Effector memory CD4-positive, alpha-beta T cell (primary cell): ENCODE measurements at regions not wholly inside any gene's neighbourhood (a gene's known extent, or its start where the extent isn't known, plus 50 kb on each side); places are given as distances from the start of the nearest gene placed in this dataset.

Source experiments
- DNase-seq, 3 donors: peaks; one replicate each; pipeline ENCODE4 v3.0.0-alpha.2; 2020
- H3K27ac ChIP-seq: 2 replicates; pipeline ENCODE4 v1.7.0; 2013; ENCODE audit warnings: mild to moderate bottlenecking, low read length, moderate library complexity; ENCODE audit not compliant: insufficient read depth, poor library complexity, severe bottlenecking
- H3K27me3 ChIP-seq: replicated peaks from 2 replicates; pipeline ENCODE4 v1.7.0; 2013; ENCODE audit warnings: mild to moderate bottlenecking, low read length; ENCODE audit not compliant: insufficient read depth, control insufficient read depth, poor library complexity, severe bottlenecking
- H3K36me3 ChIP-seq: 2 replicates; pipeline ENCODE4 v1.7.0; 2013; ENCODE audit warnings: mild to moderate bottlenecking, low read length, moderate library complexity; ENCODE audit not compliant: control insufficient read depth, insufficient read depth
- H3K4me1 ChIP-seq: 2 replicates; pipeline ENCODE4 v1.7.0; 2013; ENCODE audit warnings: low read length, mild to moderate bottlenecking; ENCODE audit not compliant: control insufficient read depth, insufficient read depth, poor library complexity, severe bottlenecking
- H3K4me3 ChIP-seq: 2 replicates; pipeline ENCODE4 v1.7.0; 2013; ENCODE audit warnings: low read length, low read depth, mild to moderate bottlenecking; ENCODE audit not compliant: insufficient read depth, poor library complexity, severe bottlenecking
- H3K9me3 ChIP-seq: 2 replicates; pipeline ENCODE4 v1.7.0; 2013; ENCODE audit warnings: mild to moderate bottlenecking, low read length, moderate library complexity; ENCODE audit not compliant: control insufficient read depth

GRCh38 chr11:134504146-134504905, 92.3 kb upstream of the B3GAT1 start:
- Histone ChIP-seq H3K36me3 (no peaks in the 10 kb centered on the region), H3K9me3 (no peaks in the 10 kb centered on the region), H3K27me3 (peaks cover 2% of the 10 kb centered on the region), H3K4me3 (no peak overlapping the region), H3K4me1 (no peaks in the 10 kb centered on the region), H3K27ac (no peak overlapping the region)
- DNase-seq: no peak

- no peaks in the 10 kb centered on the region for H3K4me1 ChIP-seq
- no peak overlapping the region for H3K4me3 ChIP-seq
- H3K36me3 ChIP-seq: no peaks in the 10 kb centered on the region
- no peaks in the 10 kb centered on the region for H3K9me3 ChIP-seq
- DNase-seq: no peak
- no peak overlapping the region for H3K27ac ChIP-seq
- H3K27me3 ChIP-seq: peaks cover 2% of the 10 kb centered on the region
Observed at GRCh38 chr11:134503596-134503995, 91.6 kb upstream of the B3GAT1 start.

- H3K36me3 ChIP-seq: no peaks in the 10 kb centered on the region
- H3K4me1 ChIP-seq: no peaks in the 10 kb centered on the region
- peaks cover 2% of the 10 kb centered on the region for H3K27me3 ChIP-seq
- no peak overlapping the region for H3K27ac ChIP-seq
- H3K9me3 ChIP-seq: no peaks in the 10 kb centered on the region
- DNase-seq: no peak
- H3K4me3 ChIP-seq: no peak overlapping the region
Observed at GRCh38 chr11:134503100-134503499, 91.1 kb upstream of the B3GAT1 start.

GRCh38 chr11:134502153-134502550, 90.1 kb upstream of the B3GAT1 start:
- no peak for DNase-seq
- no peak overlapping the region for H3K4me3 ChIP-seq
- no peaks in the 10 kb centered on the region for H3K4me1 ChIP-seq
- H3K9me3 ChIP-seq: no peaks in the 10 kb centered on the region
- H3K27me3 ChIP-seq: peaks cover 2% of the 10 kb centered on the region
- H3K36me3 ChIP-seq: no peaks in the 10 kb centered on the region
- H3K27ac ChIP-seq: no peak overlapping the region

- H3K27ac ChIP-seq: no peak overlapping the region
- H3K27me3 ChIP-seq: peaks cover 2% of the 10 kb centered on the region
- DNase-seq: no peak
- H3K36me3 ChIP-seq: no peaks in the 10 kb centered on the region
- H3K4me1 ChIP-seq: no peaks in the 10 kb centered on the region
- H3K4me3 ChIP-seq: no peak overlapping the region
- H3K9me3 ChIP-seq: no peaks in the 10 kb centered on the region
Observed at GRCh38 chr11:134501406-134502152, 89.5 kb upstream of the B3GAT1 start.

GRCh38 chr11:134500621-134501020, 88.6 kb upstream of the B3GAT1 start:
- H3K4me1 ChIP-seq: no peaks in the 10 kb centered on the region
- no peaks in the 10 kb centered on the region for H3K9me3 ChIP-seq
- DNase-seq: no peak
- H3K4me3 ChIP-seq: no peak overlapping the region
- no peaks in the 10 kb centered on the region for H3K36me3 ChIP-seq
- peaks cover 2% of the 10 kb centered on the region for H3K27me3 ChIP-seq
- no peak overlapping the region for H3K27ac ChIP-seq

GRCh38 chr11:134499990-134500389, 87.9 kb upstream of the B3GAT1 start:
- no peak for DNase-seq
- no peak overlapping the region for H3K27ac ChIP-seq

GRCh38 chr11:134498326-134499139, 86.5 kb upstream of the B3GAT1 start:
- Histone ChIP-seq H3K36me3 (no peaks in the 10 kb centered on the region), H3K27me3 (peaks cover 2% of the 10 kb centered on the region), H3K9me3 (no peaks in the 10 kb centered on the region), H3K27ac (no peak overlapping the region), H3K4me3 (no peak overlapping the region), H3K4me1 (no peaks in the 10 kb centered on the region)
- no peak for DNase-seq

More at GRCh38 chr11:134499990-134500389, 87.9 kb upstream of the B3GAT1 start:
- H3K9me3 ChIP-seq: no peaks in the 10 kb centered on the region
- no peaks in the 10 kb centered on the region for H3K4me1 ChIP-seq
- H3K36me3 ChIP-seq: no peaks in the 10 kb centered on the region
- H3K27me3 ChIP-seq: peaks cover 2% of the 10 kb centered on the region
- no peak overlapping the region for H3K4me3 ChIP-seq

GRCh38 chr11:134497586-134497985, 85.5 kb upstream of the B3GAT1 start:
- Histone ChIP-seq H3K4me3 (no peak overlapping the region), H3K27me3 (peaks cover 2% of the 10 kb centered on the region), H3K9me3 (no peaks in the 10 kb centered on the region), H3K4me1 (no peaks in the 10 kb centered on the region), H3K27ac (no peak overlapping the region), H3K36me3 (no peaks in the 10 kb centered on the region)
- no peak for DNase-seq
